SJSA1 (cell line): ENCODE measurements at regions not wholly inside any gene's neighbourhood (a gene's known extent, or its start where the extent isn't known, plus 50 kb on each side); places are given as distances from the start of the nearest gene placed in this dataset.
"Not testable (repeated sequence)": the region's sequence is repeated elsewhere in the genome, so short reads cannot be mapped to it uniquely, and the experiment has no call there.

Source experiments
- DNase-seq, 2 experiments: peaks; one replicate each; pipeline ENCODE4 v3.0.0-alpha.2; 2015 to 2020; ENCODE audit warnings: low spot score in 2 of 2, low read depth in 1 of 2
- H3K27ac ChIP-seq: fragments of 250-450 bp; sonication (Bioruptor Pico); 2 replicates; pipeline ENCODE4 v1.5.1; 2020; ENCODE audit warnings: mild to moderate bottlenecking, moderate library complexity
- H3K27me3 ChIP-seq: fragments of 250-450 bp; sonication (Bioruptor Pico); replicated peaks from 2 replicates; pipeline ENCODE4 v1.5.1; 2020; ENCODE audit warnings: mild to moderate bottlenecking, moderate library complexity
- H3K36me3 ChIP-seq: fragments of 250-450 bp; sonication (Bioruptor Pico); 2 replicates; pipeline ENCODE4 v1.5.1; 2020; ENCODE audit warnings: mild to moderate bottlenecking
- H3K4me1 ChIP-seq: fragments of 250-450 bp; sonication (Bioruptor Pico); replicated peaks from 2 replicates; pipeline ENCODE4 v1.6.1; 2021; ENCODE audit warnings: mild to moderate bottlenecking
- H3K4me3 ChIP-seq: fragments of 250-450 bp; sonication (Bioruptor Pico); 2 replicates; pipeline ENCODE4 v1.5.1; 2020; ENCODE audit warnings: mild to moderate bottlenecking
- H3K9me3 ChIP-seq: fragments of 250-450 bp; sonication (Bioruptor Pico); replicated peaks from 2 replicates; pipeline ENCODE4 v1.5.1; 2020; ENCODE audit warnings: mild to moderate bottlenecking

DNA sequence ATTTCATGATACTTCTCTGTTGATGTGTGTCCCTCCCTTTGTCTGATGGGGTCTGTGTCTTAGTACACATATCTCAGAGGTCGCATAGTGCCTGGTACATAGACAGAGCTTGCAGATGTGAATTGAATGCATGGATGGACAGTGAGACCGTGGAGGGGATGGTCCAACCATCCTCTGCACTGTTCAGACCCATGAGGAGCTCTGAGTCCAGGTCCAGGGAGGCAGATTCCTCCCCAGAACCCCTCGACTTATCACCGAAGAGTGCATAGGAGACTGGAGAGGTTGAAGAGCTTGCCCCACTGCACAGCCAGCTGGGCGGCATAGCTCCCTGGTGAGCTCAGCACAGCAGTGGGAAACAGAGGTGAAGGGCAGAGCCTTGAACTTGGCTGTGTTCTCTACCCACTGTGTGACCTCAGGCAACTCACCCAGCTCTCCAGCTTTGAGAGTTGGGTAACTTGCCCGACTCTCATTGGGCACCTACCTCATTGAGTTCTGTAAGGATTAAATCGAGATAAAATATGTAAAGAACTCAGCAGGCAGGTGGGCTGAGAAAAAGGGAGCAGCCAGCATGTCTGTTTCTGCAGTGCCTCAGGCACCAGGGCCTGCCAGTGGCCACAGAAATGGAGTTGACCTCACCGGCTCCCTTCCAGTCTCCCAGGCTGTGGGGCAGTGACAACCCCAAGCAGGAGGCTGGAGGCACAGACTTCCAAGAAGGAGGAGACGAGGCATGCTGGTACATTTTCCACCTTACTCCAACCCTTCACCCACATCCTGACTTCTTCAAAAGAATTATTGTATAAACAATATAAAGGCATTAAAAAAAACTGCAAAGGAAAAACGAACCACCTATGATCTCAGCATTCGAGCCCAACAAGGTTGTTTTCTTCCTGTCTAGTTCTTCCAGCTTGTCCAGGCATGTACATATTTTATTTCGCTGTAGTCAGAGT is 54.1 kb upstream of the TFRC start:
- H3K4me1 ChIP-seq = no peaks in the 10 kb centered on the region
- H3K27me3 ChIP-seq = no peaks in the 10 kb centered on the region
- H3K27ac ChIP-seq = no peak overlapping the region
- no peaks in the 10 kb centered on the region for H3K9me3 ChIP-seq
- H3K36me3 ChIP-seq = no peaks in the 10 kb centered on the region
- no peak overlapping the region for H3K4me3 ChIP-seq
- no peak for DNase-seq

DNA sequence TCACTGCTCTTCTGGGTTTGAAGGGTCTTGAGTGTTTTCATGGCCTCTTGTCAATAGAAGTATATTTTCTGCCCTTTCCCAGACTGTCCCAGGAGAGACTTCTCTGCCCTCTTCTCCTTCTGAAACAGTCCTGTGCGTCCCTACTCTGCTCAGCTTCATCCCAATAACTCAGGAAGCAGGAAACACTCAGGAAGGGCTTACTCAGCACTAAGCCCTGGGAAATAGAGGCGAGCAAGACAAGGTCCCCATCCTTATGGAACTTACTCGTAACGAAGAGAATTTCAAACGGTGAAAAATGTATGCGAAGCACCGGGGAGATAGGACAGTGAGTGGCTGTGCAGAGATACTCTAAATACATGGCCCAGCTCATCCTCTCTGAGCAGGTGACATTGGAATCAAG is 52.8 kb upstream of the TFRC start:
- DNase-seq = no peak
- H3K4me3 ChIP-seq = no peak overlapping the region
- H3K27ac ChIP-seq = no peak overlapping the region
- no peaks in the 10 kb centered on the region for H3K9me3 ChIP-seq
- H3K36me3 ChIP-seq = no peaks in the 10 kb centered on the region
- no peaks in the 10 kb centered on the region for H3K27me3 ChIP-seq
- H3K4me1 ChIP-seq = no peaks in the 10 kb centered on the region

DNA sequence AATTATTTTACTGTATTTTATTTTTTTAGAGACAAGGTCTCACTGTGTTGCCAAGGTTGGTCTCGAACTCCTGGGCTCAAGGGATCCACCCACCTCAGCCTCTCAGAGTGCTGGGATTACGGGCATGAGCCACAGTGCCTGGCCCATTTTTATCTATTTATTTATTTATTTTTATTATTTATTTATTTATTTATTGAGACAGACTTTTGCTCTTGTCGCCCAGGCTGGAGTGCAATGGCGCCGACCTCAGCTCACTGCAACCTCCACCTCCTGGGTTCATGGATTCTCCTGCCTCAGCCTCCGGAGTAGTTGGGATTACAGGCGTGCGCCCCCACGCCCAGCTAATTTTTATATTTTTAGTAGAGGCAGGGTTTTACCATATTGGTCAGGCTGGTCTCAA is 52.0 kb upstream of the TFRC start:
- not testable (repeated sequence) for H3K4me1 ChIP-seq, H3K27ac ChIP-seq, H3K36me3 ChIP-seq, H3K4me3 ChIP-seq, H3K9me3 ChIP-seq, DNase-seq, H3K27me3 ChIP-seq

DNA sequence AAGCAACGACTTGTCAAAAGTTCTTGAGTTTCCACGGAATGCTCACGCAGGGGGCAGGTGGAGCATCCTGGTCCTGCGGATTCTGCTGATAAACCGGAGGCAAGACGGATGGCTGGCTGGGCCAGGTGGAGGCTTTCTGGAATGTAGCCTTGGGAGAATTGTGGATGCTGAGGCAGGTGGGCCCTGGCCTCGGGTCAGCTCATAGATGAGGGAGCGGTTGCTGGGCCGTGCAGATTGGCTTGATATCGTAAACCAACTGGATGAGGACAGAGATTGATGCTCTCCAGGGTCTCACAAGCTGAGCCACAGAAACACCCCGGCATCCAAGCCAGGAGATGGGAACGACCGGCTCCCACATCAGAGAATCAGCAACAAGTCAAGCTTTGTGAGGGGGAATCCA is 50.0 kb upstream of the TFRC start:
- Histone ChIP-seq H3K4me1 (no peaks in the 10 kb centered on the region), H3K4me3 (no peak overlapping the region), H3K27ac (no peak overlapping the region), H3K27me3 (no peaks in the 10 kb centered on the region), H3K9me3 (no peaks in the 10 kb centered on the region), H3K36me3 (no peaks in the 10 kb centered on the region)
- DNase-seq = no peak
